CD4-positive, alpha-beta T cell (primary cell): ENCODE measurements at regions not wholly inside any gene's neighbourhood (a gene's known extent, or its start where the extent isn't known, plus 50 kb on each side); places are given as distances from the start of the nearest gene placed in this dataset.

Source experiments
- ATAC-seq: fragments of 200-7000 bp; cut with Tn5 transposase; one replicate; pipeline ENCODE4 v1.10.0; 2022; ENCODE audit warnings: mild to moderate bottlenecking; ENCODE audit not compliant: poor library complexity
- CTCF ChIA-PET: fragments of 350-600 bp; sonication (Branson Sonifier 250); formaldehyde crosslinking; loops from one replicate; lab custom pipeline; 2021; ENCODE audit warnings: antibody characterized with exemption, inconsistent platforms; lab: Charles Lee
- POLR2A ChIA-PET: fragments of 350-600 bp; sonication (Branson Sonifier 250); formaldehyde crosslinking; loops from one replicate; lab custom pipeline; 2021; ENCODE audit warnings: antibody characterized with exemption, inconsistent platforms; lab: Charles Lee
- DNase-seq, 14 experiments: peaks; one replicate each; pipeline ENCODE4 v3.0.0-alpha.2; 2013 to 2020; ENCODE audit warnings: mixed read lengths in 2 of 14
- H3K27ac ChIP-seq, 2 donors: one replicate each; pipeline versions ENCODE4 v1.5.1 to v1.7.0; 2013; ENCODE audit warnings: low read length in 2 of 2, low read depth in 1 of 2, mild to moderate bottlenecking in 1 of 2
- H3K27me3 ChIP-seq, 2 experiments: 1 replicate in 1 of 2; 2 replicates in 1 of 2; pipeline versions ENCODE4 v1.6.1 to v1.7.0; 2013; ENCODE audit warnings: low read length in 2 of 2, control low read depth in 1 of 2, mild to moderate bottlenecking in 1 of 2, moderate library complexity in 1 of 2; ENCODE audit not compliant: insufficient read depth in 2 of 2, control insufficient read depth in 1 of 2
- H3K36me3 ChIP-seq: one replicate; pipeline ENCODE4 v1.6.1; 2013; ENCODE audit warnings: low read length, control low read depth; ENCODE audit not compliant: insufficient read depth
- H3K4me1 ChIP-seq: one replicate; pipeline ENCODE4 v1.6.1; 2013; ENCODE audit warnings: low read length, control low read depth; ENCODE audit not compliant: insufficient read depth
- H3K4me3 ChIP-seq: one replicate; pipeline ENCODE4 v1.5.1; 2013; ENCODE audit warnings: mild to moderate bottlenecking, low read length, moderate library complexity
- H3K9me3 ChIP-seq, 2 experiments: 1 replicate in 1 of 2; 2 replicates in 1 of 2; pipeline versions ENCODE4 v1.6.1 to v1.7.0; 2013; ENCODE audit warnings: low read length in 2 of 2, mild to moderate bottlenecking in 2 of 2, control low read depth in 1 of 2, moderate library complexity in 1 of 2; ENCODE audit not compliant: control insufficient read depth in 1 of 2, insufficient read depth in 1 of 2
- H3K27ac Mint-ChIP-seq: one replicate; pipeline ENCODE4 v1.8.0; 2020; ENCODE audit warnings: mixed read lengths
- H3K27me3 Mint-ChIP-seq: one replicate; pipeline ENCODE4 v1.8.0; 2021; ENCODE audit warnings: mixed read lengths
- H3K36me3 Mint-ChIP-seq: one replicate; pipeline ENCODE4 v1.8.0; 2021; ENCODE audit warnings: low read depth, mixed read lengths
- H3K4me1 Mint-ChIP-seq: one replicate; pipeline ENCODE4 v1.8.0; 2021; ENCODE audit warnings: low read depth, mixed read lengths
- H3K4me3 Mint-ChIP-seq: one replicate; pipeline ENCODE4 v1.8.0; 2020; ENCODE audit warnings: mild to moderate bottlenecking, mixed read lengths
- H3K9me3 Mint-ChIP-seq: one replicate; pipeline ENCODE4 v1.8.0; 2020; ENCODE audit warnings: mixed read lengths
- CTCF ChIP-seq: fragments of 200-600 bp; IDR thresholded peaks from one replicate; pipeline ENCODE4 v1.8.0; 2022; ENCODE audit warnings: antibody characterized with exemption, mild to moderate bottlenecking
- intact Hi-C, 2 experiments: fragments of 100-400 bp; cut with DNase I in 1 of 2; cut with micrococcal nuclease in 1 of 2; formaldehyde crosslinking; loops; one replicate each; pipeline versions ENCODE4 v1.15.1 to v1.9.0; 2023 to 2025; cut with DNase I, micrococcal nuclease

- Mint-ChIP-seq H3K4me3 (no peak overlapping the region), H3K9me3 (no peaks in the 10 kb centered on the region), H3K27me3 (peaks cover 10% of the 10 kb centered on the region), H3K27ac (no peak overlapping the region), H3K36me3 (no peaks in the 10 kb centered on the region), H3K4me1 (no peaks in the 10 kb centered on the region)
- Histone ChIP-seq H3K4me1 (no peaks in the 10 kb centered on the region), H3K27me3 (no peaks in the 10 kb centered on the region), H3K9me3 (peaks cover 0 to 14% of the 10 kb centered on the region in 2 experiments), H3K27ac (no peak overlapping the region), H3K4me3 (no peak overlapping the region), H3K36me3 (no peaks in the 10 kb centered on the region)
- ChIA-PET POLR2A (no interaction called here), CTCF (no interaction called here)
- no peak for TF ChIP-seq CTCF
- ATAC-seq (no peak), DNase-seq (no peak)
- intact Hi-C loops = no loop called here
These were observed 160.4 kb upstream of the AJAP1 start for GRCh38 chr1:4494027-4494426.

GRCh38 chr1:4494558-4494957 lies 159.9 kb upstream of the AJAP1 start:
- no peak overlapping the region for H3K27ac ChIP-seq
- intact Hi-C loops = no loop called here
- peaks cover 15% of the 10 kb centered on the region for H3K27me3 Mint-ChIP-seq
- ChIA-PET POLR2A (no interaction called here), CTCF (no interaction called here)
- H3K27ac Mint-ChIP-seq = no peak overlapping the region
- H3K9me3 ChIP-seq = peaks cover 0 to 14% of the 10 kb centered on the region in 2 experiments
- no peaks in the 10 kb centered on the region for H3K4me1 Mint-ChIP-seq
- H3K9me3 Mint-ChIP-seq = no peaks in the 10 kb centered on the region
- H3K27me3 ChIP-seq = no peaks in the 10 kb centered on the region
- no peaks in the 10 kb centered on the region for H3K36me3 ChIP-seq
- H3K4me3 Mint-ChIP-seq = no peak overlapping the region
- H3K4me3 ChIP-seq = no peak overlapping the region
- H3K36me3 Mint-ChIP-seq = no peaks in the 10 kb centered on the region
- ATAC-seq (no peak), DNase-seq (no peak)
- TF ChIP-seq CTCF = no peak
- H3K4me1 ChIP-seq = no peaks in the 10 kb centered on the region

- POLR2A ChIA-PET = no interaction called here
- Histone ChIP-seq H3K27ac (no peak overlapping the region), H3K4me3 (no peak overlapping the region), H3K4me1 (no peaks in the 10 kb centered on the region), H3K36me3 (no peaks in the 10 kb centered on the region), H3K9me3 (peaks cover 0 to 14% of the 10 kb centered on the region in 2 experiments), H3K27me3 (no peaks in the 10 kb centered on the region)
- H3K4me1 Mint-ChIP-seq = no peaks in the 10 kb centered on the region
- H3K36me3 Mint-ChIP-seq = no peaks in the 10 kb centered on the region
- CTCF ChIA-PET = no interaction called here
- ATAC-seq (no peak), DNase-seq (no peak)
- H3K9me3 Mint-ChIP-seq = no peaks in the 10 kb centered on the region
- intact Hi-C loops = no loop called here
- no peak for TF ChIP-seq CTCF
- H3K27ac Mint-ChIP-seq = no peak overlapping the region
- H3K4me3 Mint-ChIP-seq = no peak overlapping the region
- H3K27me3 Mint-ChIP-seq = peaks cover 21% of the 10 kb centered on the region
These were observed 158.6 kb upstream of the AJAP1 start for GRCh38 chr1:4495809-4496208.
